ENCODE measurements at regions not wholly inside any gene's neighbourhood (a gene's known extent, or its start where the extent isn't known, plus 50 kb on each side); places are given as distances from the start of the nearest gene placed in this dataset.
A peak's percentile ranks its signal among the peaks of the same experiment; 100 is the strongest.
"Not testable (repeated sequence)": the region's sequence is repeated elsewhere in the genome, so short reads cannot be mapped to it uniquely, and the experiment has no call there.

DNA sequence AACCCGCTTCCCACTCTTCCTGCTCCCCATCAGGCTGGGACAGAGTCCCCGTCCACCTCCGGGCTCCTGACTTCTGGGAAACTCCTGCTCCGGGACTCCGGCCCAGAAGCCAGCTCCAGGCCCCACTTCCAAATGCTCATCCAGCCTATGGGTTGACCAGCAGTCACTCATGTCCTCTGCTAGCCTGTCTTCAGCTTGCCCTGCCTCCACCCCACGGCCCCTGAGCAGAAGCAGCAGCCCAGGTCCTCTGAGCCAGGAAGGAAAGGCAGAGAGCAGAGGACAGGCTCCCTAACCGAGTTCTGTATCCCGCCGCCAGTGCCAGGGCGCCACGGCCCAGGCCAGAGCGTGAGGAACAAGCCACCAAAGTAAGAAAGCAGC is 86.4 kb upstream of the ID2 start:
- no peak for DNase-seq (ENCODE audit: low read depth in 3 of 3)

DNA sequence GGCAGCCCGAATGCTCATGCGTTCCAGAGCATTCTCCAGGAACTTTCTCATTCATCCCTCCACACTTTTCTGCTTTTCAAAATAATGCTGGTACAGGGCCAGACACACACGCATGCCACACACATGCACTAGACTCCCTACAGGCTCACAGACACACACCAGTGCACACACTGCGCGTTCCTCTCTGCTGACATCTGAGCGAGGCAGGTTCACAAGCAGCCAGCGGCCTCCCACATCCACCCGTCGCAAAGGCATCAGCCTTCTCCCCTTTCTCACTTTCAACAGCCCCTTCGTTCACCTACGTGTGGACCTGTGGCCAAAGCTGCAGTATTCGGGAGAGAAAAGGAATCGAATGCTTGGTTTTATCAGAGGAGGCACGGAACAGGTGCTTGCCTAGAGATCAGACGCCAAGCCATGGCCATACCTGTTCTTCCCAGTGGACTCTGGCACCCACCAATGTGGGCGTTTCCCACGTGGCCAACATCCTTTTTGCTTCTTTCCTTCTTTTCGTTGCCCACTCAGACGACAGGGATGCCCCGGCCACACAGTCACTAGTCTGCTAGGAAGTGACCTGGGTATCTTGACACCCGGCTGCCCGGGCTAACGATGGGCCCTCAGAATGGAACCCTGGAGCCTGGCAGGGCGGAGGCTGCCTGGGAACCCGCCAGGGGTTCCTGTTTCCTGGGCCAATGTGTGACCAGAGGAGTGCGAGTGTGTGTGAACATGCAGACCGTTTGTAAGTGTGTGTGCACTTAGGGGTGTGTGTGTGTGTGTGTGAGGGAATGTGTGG is 85.8 kb upstream of the ID2 start:
- DNase-seq (ENCODE audit: low read depth in 3 of 3): no peak

- no peak for DNase-seq (ENCODE audit: low read depth in 3 of 3)
These were observed 84.8 kb upstream of the ID2 start for GRCh38 chr2:8597094-8597493.

GRCh38 chr2:8597559-8598225 is 84.2 kb upstream of the ID2 start:
- DNase-seq (ENCODE audit: low read depth in 3 of 3): no peak

DNA sequence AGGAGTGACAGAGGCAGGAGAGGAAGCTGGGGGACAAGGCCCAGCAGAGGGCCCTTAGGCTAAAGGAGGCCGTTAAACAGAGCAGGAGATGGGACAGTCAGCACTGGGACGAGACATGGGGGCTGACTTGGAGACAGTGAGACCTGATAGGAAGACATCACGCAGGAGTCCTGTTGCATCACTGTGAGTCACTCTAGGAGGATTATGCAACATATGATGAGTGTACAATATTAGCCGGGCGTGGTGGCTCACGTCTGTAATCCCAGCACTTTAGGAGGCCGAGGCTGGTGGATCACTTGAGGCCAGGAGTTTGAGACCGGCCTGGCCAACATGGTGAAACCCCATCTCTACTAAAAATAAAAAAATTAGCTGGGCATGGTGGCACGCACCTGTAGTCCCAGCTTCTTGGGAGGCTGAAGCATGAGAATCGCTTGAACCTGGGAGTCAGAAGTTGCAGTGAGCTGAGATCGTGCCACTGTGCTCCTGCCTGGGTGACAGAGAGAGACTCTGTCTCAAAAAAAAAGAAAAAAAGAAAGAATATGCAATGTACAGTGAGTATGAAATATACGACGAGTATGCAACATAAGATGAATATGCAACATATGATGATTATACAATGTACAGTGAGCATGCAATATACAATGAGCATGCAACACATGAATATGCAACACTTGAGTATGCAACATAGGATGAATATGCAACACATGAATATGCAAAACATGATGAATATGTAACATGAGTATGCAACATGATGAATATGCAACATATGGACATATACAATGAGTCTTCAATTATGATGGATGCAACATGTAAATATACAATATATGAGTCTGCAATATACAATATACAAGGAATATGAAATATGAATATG is 83.3 kb upstream of the ID2 start:
- no peak for DNase-seq (ENCODE audit: low read depth in 3 of 3)

- DNase-seq (ENCODE audit: low read depth in 3 of 3): no peak
These were observed 82.2 kb upstream of the ID2 start for GRCh38 chr2:8599421-8600242.

GRCh38 chr2:8600456-8600855 is 81.4 kb upstream of the ID2 start:
- no peak for DNase-seq (ENCODE audit: low read depth in 3 of 3)

GRCh38 chr2:8602809-8603208 is 79.0 kb upstream of the ID2 start:
- no peak for DNase-seq (ENCODE audit: low read depth in 3 of 3)

GRCh38 chr2:8603356-8603755 is 78.5 kb upstream of the ID2 start:
- DNase-seq (ENCODE audit: low read depth in 3 of 3): not testable (repeated sequence)

- no peak for DNase-seq (ENCODE audit: low read depth in 3 of 3)
These were observed 77.6 kb upstream of the ID2 start for GRCh38 chr2:8604262-8604661.

GRCh38 chr2:8605351-8606065 is 76.3 kb upstream of the ID2 start:
- no peak for DNase-seq (ENCODE audit: low read depth in 3 of 3)

DNA sequence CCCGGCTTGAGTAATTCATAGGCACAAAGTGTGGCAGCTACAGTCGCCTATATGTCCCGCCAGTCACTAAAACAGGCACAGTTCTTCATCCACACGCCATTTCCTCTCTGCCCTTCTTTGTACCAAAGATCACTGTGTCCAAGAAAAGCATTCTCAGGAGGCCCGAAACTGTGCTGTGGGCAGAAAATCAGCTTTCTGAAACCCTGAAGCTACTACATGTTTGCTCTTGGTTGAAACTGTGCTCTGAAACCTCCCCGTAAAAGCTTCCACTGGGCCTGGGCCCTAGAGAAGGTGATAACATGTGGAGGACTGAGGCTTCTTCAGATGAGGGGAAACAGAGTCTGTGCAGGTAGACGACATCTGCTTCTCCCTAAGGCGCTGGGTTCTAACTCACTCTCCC is 75.6 kb upstream of the ID2 start:
- no peak for DNase-seq (ENCODE audit: low read depth in 3 of 3)

DNA sequence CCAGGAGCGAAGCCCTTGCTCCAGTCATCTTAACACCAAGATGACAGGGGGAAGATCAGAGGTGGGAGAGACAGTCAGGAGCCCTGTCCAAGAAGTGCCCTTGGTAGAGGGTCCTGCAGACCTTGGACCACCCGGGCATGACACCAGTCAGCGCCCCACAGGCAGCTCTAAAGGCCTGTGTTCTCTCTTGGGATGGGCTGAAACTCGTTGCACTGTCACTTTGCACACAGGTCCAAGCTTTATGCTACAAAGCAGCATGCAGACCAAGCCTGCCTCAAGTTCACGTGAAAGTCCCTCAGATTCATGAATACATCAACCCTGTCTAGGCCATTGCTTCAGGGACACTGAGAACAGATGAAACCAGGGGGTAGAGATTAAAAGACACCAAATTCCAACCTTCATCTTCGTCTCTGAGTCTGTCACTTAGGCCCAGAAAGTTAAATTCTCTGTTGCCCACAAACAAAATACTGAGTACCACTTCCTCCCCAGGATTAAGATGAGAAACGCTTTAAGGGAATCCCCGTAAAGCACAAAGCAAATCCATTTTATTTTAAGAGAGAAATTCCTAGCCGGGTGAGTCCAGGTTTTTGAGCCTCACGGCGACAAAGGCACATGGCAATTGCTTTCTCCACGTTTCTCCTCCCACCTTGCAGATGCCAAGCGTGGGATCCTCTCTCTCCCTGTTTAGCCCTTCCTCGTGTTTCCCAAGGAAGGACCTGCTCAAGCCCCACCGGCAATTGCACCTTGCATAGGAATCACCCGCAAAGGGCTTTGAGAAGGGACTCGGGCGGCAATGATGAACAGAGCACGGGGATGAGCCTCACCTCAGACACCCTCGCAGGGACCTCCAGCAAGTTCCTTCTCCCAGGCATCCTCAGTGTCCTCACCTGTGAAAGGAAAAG is 75.0 kb upstream of the ID2 start:
- DNase-seq (ENCODE audit: low read depth in 3 of 3): no peak

GRCh38 chr2:8607606-8608005 is 74.2 kb upstream of the ID2 start:
- DNase-seq (ENCODE audit: low read depth in 3 of 3): no peak

DNA sequence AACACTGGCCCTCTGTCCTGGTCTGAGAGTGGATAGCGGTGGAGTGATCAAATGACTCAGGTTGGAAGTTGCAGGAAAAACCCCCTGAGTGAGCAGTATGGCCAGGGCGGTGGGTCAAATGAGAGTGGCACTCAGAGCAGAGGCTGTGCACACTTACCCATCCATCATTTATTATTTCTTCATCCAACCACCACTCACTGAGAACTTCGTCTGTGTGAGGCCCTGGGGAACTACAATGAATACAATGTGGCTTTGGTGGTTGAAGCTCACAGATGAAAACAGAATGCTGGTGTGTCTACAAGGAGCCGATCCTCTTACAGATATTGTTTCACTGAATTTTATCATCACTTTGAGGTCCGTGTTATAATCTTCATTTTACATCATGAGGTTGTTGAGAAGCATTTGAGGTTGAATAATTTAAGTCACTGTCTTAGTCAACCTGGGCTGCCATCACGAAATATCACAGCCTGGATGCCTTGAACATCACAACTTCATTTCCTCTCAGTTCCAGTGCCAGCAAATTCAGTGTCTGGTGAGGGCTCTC is 73.4 kb upstream of the ID2 start:
- DNase-seq (ENCODE audit: low read depth in 3 of 3): peak in 1 of 3 experiments; percentile 11

- no peak for DNase-seq (ENCODE audit: low read depth in 3 of 3)
These were observed 72.5 kb upstream of the ID2 start for GRCh38 chr2:8609357-8609811.

DNA sequence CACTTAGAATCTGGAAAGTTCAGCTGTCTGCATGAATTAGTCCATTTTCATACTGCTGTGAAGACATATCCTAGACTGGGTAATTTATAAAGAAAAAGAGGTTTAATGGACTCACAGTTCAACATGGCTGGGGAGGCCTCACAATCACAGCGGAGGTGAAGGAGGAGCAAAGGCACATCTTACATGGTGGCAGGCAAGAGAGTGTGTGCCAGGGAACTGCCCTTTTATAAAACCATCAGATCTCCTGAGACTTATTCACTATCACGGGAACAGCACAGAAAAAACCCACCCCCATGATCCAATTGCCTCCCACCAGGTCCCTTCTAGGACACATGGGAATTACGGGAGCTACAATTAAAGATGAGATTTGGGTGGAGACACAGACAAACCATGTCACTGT is 71.1 kb upstream of the ID2 start:
- DNase-seq (ENCODE audit: low read depth in 3 of 3): not testable (repeated sequence)

DNA sequence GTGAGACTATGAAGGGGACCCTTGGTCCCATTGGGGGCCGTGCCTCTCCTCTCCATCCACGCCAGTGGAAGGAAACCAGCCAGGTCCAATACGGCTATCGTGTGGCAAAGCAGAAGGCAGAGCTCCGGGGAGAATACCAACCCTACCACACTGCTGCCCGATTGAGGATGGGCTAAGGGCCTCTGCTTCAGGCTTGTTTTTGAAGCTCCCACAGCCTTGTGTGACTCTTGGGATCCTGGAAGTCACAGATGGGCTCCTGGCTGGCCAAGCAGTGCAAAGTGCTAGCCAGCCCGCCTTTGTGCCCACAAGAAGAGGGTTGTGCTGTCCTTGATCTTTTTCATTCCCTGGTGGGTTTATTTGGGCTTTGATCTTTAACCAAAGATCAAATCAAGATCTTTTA is 70.6 kb upstream of the ID2 start:
- DNase-seq (ENCODE audit: low read depth in 3 of 3): no peak

DNA sequence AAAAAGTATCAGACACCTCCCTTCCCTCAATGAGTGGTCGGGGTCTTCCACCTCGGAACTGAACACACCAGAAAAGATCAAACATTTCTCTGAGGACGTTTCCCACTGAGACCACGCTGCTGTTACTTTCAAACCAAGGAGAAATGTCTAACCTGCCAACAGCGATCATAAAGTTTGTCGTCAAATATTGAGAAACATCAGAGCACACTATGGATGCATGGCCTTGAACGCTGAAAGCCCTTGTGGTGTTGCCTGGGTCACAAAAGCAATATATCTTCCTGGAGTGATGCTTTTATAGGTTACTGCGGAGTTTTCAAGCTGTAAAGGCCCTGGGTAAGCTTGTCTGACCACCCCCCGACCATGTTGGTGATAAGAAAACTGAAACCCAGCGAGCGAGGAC is 70.2 kb upstream of the ID2 start:
- no peak for DNase-seq (ENCODE audit: low read depth in 3 of 3)

DNA sequence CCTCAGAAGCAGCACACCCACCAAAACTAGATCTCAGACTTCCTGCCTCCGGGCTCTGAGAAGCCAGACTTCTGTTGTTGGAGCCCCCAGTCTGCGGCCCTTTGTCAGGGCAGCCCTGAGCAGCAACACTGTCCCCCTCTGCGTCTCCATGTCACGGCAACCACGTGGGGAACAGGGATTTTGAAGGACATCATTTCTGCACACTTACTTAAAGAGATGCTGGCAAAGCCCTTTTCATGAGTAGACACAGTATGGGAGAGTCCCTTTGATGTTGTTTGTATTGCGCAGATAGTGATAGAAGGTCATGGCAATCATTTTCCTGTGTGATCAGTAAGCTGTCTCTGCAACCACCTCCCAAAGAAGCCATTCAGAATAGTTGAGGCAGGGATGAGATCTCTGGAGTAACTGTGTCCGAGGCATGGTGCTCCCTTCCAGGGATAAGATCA is 69.1 kb upstream of the ID2 start:
- no peak for DNase-seq (ENCODE audit: low read depth in 3 of 3)
